DMS79 treated with DMSO at 0.1 percent for 48 hours (cell line): ENCODE measurements at regions not wholly inside any gene's neighbourhood (a gene's known extent, or its start where the extent isn't known, plus 50 kb on each side); places are given as distances from the start of the nearest gene placed in this dataset.

ENCODE experiments used
- DNase-seq: peaks from one replicate; lab custom pipeline; 2025; lab: John Stamatoyannopoulos, UW

- DNase-seq, result no peak
Observed at GRCh38 chr6:168883410-168884049, 370.1 kb downstream of the THBS2 start.

- DNase-seq, result no peak
Observed at GRCh38 chr6:168880271-168880670, 373.4 kb downstream of the THBS2 start.

- DNase-seq, result peak; percentile 40
Observed at GRCh38 chr6:168877821-168878282, 375.8 kb downstream of the THBS2 start.

DNA sequence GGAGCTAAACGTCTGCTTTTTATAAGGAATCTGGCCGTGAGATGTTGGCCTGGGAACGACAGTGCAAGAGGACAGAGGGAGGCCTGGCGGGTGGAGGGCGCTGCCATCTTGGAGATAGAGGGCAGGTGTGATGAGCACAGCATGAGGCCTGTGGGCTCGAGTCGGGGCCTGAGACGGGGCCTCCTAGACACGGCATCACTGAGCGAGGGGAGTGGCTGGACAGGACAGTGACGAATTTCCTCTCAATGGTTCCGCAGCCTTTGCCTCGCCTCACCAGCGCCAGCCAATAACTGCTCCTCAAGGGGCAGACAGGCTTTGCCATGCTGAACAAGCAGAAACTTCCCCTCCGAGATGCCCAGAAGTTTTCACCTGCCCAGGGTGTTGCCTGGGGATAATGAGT is 376.7 kb downstream of the THBS2 start:
- no peak for DNase-seq

GRCh38 chr6:168875811-168876576 is 377.7 kb downstream of the THBS2 start:
- DNase-seq, result no peak

GRCh38 chr6:168874637-168875036 is 379.0 kb downstream of the THBS2 start:
- no peak for DNase-seq

DNA sequence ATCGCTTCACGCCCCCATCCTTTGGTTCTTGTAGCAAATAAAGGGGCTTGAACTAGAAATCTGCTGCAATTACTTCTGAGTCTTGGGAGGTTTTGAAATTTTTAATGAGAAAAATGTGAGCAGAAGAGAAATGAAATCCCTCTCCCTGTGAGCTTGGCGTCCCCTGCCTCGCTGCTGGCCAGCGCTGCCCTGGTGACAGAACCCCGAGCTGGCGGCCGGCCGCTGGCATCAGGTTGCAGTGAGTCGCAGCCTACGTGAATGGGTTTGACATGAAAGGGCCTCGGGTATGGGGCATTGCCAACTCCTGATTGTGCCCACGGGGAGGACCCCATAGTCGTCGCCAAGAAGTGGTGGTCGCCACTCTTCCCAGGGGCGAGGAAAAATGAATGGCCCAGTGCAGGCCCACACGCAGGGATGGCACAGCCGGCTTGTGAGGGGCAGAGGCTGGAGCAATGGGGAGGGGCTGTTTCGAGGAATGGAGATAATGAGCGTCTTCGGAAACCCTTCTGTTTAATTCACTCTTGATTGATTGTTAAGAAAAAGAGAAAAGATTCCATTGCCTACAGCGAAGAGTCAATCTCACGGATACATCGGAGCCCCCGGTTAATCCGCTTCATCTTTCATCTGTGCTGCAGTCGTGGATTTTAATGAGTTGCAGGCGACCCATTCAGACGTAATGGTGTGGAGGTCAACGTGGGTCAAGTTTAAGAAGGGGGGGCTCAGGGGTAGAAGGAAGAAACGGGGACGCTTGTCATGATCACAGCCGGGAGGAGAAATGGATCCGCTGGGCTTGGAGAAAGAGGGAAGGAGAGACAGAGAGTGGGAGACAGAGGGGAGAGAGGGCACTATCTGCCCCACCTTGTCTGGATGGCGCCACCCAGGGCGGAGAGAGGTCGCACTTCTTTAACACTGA is 380.1 kb downstream of the THBS2 start:
- DNase-seq, result no peak

- DNase-seq, result peak; percentile 45
Observed at GRCh38 chr6:168871642-168872315, 381.9 kb downstream of the THBS2 start.

- DNase-seq, result no peak
Observed at GRCh38 chr6:168870982-168871381, 382.7 kb downstream of the THBS2 start.

DNA sequence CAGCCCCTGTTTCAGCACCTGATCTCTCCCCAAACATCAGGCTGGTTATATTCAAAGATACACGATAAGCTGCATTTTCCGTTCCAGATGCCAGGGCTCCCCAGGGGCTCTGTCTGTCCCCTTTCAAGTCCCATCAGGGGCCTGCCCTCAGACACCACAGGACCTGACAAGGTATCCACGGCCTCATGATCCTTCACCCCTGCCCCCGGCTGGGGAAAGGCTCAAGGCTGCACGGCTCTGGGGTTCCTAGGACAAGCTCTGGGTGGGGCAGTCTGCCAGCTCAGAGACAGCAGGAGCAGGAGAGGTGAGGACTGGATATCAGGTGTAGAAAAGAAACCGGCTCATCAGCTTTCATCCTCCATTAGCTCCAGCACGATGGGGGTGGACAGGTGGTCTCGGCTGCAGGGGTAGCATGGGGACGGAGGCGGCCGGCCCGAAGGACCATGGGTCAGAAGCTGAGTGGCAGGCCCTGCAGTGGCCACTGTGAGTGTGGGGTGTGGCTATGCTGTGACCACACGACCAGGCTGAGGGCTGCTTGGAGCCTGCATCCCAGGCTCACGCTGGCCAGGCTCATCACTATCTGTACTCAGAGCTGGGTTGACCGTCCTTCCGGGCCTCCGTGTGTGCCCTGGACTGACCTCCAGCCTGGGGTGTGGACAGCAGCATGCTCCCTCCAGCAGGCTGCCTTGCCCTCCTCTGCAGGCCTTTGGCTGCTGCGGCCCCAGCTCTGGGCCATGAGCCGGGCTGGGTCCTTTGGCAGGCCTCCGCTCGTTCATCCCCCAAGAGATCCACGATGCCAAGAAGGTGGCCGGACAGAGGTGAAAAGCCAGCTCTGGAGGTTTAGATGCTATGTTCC is 386.2 kb downstream of the THBS2 start:
- DNase-seq, result no peak

DNA sequence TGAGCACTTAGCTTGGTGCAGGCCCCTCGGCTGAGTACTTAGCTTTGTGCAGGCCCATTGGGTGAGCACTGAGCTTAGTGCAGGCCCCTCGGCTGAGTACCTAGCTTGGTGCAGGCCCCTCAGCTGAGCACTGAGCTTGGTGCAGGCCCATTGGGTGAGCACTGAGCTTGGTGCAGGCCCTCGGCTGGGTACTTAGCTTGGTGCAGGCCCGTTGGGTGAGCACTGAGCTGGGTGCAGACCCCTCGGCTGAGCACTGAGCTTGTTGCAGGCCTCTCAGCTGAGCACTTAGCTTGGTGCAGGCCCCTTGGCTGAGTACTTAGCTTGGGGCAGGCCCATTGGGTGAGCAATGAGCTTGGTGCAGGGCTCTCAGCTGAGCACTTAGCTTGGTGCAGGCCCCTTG is 387.1 kb downstream of the THBS2 start:
- no peak for DNase-seq

DNA sequence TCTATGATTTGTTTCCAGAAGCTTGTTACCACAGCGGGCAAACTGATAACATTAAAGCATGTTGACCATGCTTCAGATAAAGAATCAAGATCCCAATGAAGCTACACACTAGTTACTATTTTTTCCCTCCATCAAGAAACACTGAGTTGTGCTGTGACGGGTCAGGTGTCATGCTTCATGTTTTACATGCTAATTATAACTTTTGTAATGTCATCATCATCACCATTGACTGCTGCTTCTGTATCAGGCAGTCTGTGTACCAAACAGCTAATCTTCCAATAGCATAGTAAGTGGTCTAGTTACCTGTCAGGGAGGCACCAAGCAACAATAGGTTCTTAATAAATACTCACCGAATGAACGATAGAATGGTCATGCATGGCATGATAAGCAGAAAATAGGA is 388.1 kb downstream of the THBS2 start:
- DNase-seq, result no peak

GRCh38 chr6:168864541-168865460 is 388.8 kb downstream of the THBS2 start:
- DNase-seq, result no peak

DNA sequence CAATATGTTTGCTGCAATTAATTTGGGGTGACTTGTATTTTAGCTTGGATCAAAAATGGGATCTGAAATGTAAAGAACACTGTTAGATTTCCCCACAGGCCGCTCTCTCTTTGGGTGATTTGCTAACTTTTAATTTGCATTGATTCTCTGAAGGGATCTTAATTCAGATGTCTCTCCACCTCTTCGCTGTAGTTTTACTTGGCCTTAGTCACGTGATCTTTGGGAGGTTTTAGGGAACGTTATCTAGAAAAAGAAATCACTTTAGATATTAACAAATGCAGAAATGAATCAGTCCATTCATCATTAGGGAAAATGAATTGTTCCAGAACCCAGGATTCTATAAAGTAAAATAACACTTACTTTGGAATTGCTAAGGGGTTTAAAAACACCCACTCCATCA is 390.2 kb downstream of the THBS2 start:
- DNase-seq, result no peak

GRCh38 chr6:168862346-168862980 is 391.2 kb downstream of the THBS2 start:
- no peak for DNase-seq

DNA sequence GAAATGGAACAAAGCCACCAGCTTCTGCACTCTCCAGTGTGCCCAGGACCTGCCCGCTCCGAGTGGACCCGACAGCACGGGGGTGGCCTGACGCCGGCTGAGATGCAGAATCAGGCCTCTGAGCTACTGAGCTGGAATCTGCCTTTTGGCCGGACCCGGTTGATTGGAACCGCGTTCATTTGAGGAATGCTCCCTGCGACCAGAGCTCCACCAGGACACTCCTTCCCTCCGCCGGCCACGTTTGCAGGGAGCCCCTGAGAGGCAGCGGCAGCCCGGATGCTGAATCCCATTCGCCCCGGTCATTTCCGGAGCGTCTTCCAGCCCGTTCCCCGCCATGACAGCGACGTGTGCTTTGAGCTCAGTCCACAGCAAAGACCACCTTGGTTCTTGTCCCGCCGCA is 392.7 kb downstream of the THBS2 start:
- no peak for DNase-seq

DNA sequence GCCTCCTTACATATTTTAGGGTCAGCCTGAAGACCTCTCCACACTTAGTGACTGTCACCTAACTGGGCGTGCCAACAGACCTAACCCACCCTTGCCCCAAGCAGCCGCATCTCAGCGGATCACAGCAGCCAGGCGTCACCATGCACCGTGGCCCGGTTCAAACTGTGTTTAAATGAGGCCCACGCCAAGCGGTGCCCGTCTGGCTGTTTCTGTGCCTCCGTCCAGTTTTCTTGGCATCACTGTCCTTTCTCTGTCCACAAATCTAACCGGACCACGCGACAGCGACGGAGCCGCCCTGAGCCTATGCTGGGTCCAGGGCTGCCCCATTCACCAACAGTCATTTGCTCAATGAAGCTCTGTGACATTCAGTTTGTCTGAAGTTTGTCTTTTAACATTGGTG is 393.3 kb downstream of the THBS2 start:
- no peak for DNase-seq

DNA sequence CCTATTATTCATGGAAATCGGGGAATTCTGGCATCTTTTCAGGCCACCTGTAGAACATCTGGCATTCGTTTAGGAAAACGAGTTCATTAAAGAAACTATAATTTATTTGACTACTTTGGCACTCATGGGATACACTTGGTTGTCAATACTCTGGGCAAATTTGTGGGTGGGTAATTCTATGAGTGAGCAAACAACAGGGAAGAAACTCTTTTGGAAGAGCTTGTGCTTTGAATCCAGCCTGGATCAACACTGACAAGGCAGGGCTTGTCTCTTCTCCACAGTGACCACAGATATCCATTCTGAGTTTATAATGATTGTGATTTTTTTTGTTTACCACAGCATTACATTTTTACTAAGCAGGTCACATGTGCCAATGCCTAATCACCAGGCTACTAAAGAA is 394.7 kb downstream of the THBS2 start:
- no peak for DNase-seq

DNA sequence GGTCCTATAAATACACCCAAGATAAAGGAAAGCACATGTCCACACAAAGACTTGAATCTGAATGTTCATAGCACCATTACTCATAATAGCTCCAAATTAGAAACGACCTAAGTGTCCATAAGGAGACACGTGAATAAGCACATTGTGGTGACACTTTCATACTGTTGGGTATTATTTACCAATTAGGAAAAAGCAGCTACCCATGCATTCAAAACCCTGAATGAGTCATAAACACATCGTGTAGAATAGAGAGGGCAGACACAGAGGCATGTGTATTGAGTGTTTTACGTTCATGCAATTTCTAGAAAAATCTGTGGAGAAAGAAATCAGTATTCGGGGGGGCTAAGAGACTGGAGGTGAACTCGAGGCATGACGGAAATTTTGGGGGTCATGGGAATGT is 396.7 kb downstream of the THBS2 start:
- no peak for DNase-seq
